ENCODE measurements at regions not wholly inside any gene's neighbourhood (a gene's known extent, or its start where the extent isn't known, plus 50 kb on each side); places are given as distances from the start of the nearest gene placed in this dataset.
"Not testable (repeated sequence)": the region's sequence is repeated elsewhere in the genome, so short reads cannot be mapped to it uniquely, and the experiment has no call there.

GRCh38 chr6:77095936-77096627 lies 367.2 kb downstream of the HTR1B start:
- Histone ChIP-seq H3K4me1 (no peaks in the 10 kb centered on the region), H3K27me3 (no peaks in the 10 kb centered on the region), H3K4me3 (no peak overlapping the region), H3K27ac (no peak overlapping the region), H3K36me3 (ENCODE audit: low read depth, missing control alignments) (no peaks in the 10 kb centered on the region), H3K9me3 (no peaks in the 10 kb centered on the region)
- intact Hi-C loops (cut with DNase I; ENCODE audit: low total_unique reads), result no loop called here
- 57 to 63% methylated on average over 3 of the region's 3 CpGs for WGBS, 2 donors
- TF ChIP-seq POLR2A (IDR thresholded peaks at IDR 0.05), result no peak
- TF ChIP-seq CTCF (IDR thresholded peaks at IDR 0.05), result no peak
- no peak for DNase-seq

GRCh38 chr6:77094821-77095220 lies 368.5 kb downstream of the HTR1B start:
- no peak for DNase-seq
- no peaks in the 10 kb centered on the region for H3K9me3 ChIP-seq
- TF ChIP-seq CTCF (IDR thresholded peaks at IDR 0.05) (no peak), POLR2A (IDR thresholded peaks at IDR 0.05) (no peak)
- H3K36me3 ChIP-seq (ENCODE audit: low read depth, missing control alignments), result no peaks in the 10 kb centered on the region
- 77 to 88% methylated on average over 1 of the region's 1 CpG for WGBS, 2 donors
- H3K4me3 ChIP-seq, result no peak overlapping the region
- intact Hi-C loops (cut with DNase I; ENCODE audit: low total_unique reads), result no loop called here
- H3K27me3 ChIP-seq, result no peaks in the 10 kb centered on the region
- no peaks in the 10 kb centered on the region for H3K4me1 ChIP-seq
- no peak overlapping the region for H3K27ac ChIP-seq

GRCh38 chr6:77092971-77093370 lies 370.3 kb downstream of the HTR1B start:
- H3K36me3 ChIP-seq (ENCODE audit: low read depth, missing control alignments), result no peaks in the 10 kb centered on the region
- DNase-seq, result no peak
- H3K27me3 ChIP-seq, result no peaks in the 10 kb centered on the region
- no peak overlapping the region for H3K27ac ChIP-seq
- intact Hi-C loops (cut with DNase I; ENCODE audit: low total_unique reads), result no loop called here
- no peak overlapping the region for H3K4me3 ChIP-seq
- 35 to 36% methylated on average over 1 of the region's 1 CpG for WGBS, 2 donors
- no peaks in the 10 kb centered on the region for H3K4me1 ChIP-seq
- no peaks in the 10 kb centered on the region for H3K9me3 ChIP-seq
- no peak for TF ChIP-seq POLR2A (IDR thresholded peaks at IDR 0.05)
- no peak for TF ChIP-seq CTCF (IDR thresholded peaks at IDR 0.05)

- DNase-seq, result no peak
- no peak overlapping the region for H3K27ac ChIP-seq
- H3K27me3 ChIP-seq, result no peaks in the 10 kb centered on the region
- intact Hi-C loops (cut with DNase I; ENCODE audit: low total_unique reads), result no loop called here
- no peaks in the 10 kb centered on the region for H3K4me1 ChIP-seq
- no peak overlapping the region for H3K4me3 ChIP-seq
- H3K36me3 ChIP-seq (ENCODE audit: low read depth, missing control alignments), result no peaks in the 10 kb centered on the region
- TF ChIP-seq CTCF (IDR thresholded peaks at IDR 0.05) (no peak), POLR2A (IDR thresholded peaks at IDR 0.05) (no peak)
- H3K9me3 ChIP-seq, result no peaks in the 10 kb centered on the region
These were observed 373.5 kb downstream of the HTR1B start for GRCh38 chr6:77089776-77090175.

GRCh38 chr6:77087794-77088318 lies 375.4 kb downstream of the HTR1B start:
- H3K4me1 ChIP-seq; H3K36me3 ChIP-seq (ENCODE audit: low read depth, missing control alignments); H3K4me3 ChIP-seq; H3K27ac ChIP-seq; H3K9me3 ChIP-seq; intact Hi-C loops (cut with DNase I; ENCODE audit: low total_unique reads); H3K27me3 ChIP-seq; DNase-seq: not testable (repeated sequence)
- WGBS, 2 donors, result 86 to 88% methylated on average over 10 to 17 of the region's 19 CpGs
